ENCODE measurements at regions not wholly inside any gene's neighbourhood (a gene's known extent, or its start where the extent isn't known, plus 50 kb on each side); places are given as distances from the start of the nearest gene placed in this dataset.

GRCh38 chr12:54723379-54724256 is 75.5 kb upstream of the DCD start:
- peak; percentile 46 for DNase-seq
- no peak overlapping the region for H2AFZ ChIP-seq (ENCODE audit: low read length)

More at GRCh38 chr12:54723379-54724256, 75.5 kb upstream of the DCD start:
- TF ChIP-seq CTCF (conservative IDR thresholded peaks at IDR 0.05), result peak; percentile 71
- Histone ChIP-seq H3K56ac (ENCODE audit: insufficient read length, low read depth, low read length) (no peak overlapping the region), H2AK5ac (ENCODE audit: insufficient read length, low read length) (no peak overlapping the region), H3K14ac (ENCODE audit: insufficient read depth, low read length) (no peak overlapping the region), H4K91ac (ENCODE audit: insufficient read length, low read depth, low read length) (no peak overlapping the region), H3K79me2 (ENCODE audit: insufficient read depth, low read length) (no peaks in the 10 kb centered on the region), H3K4me1 (ENCODE audit: insufficient read depth, low read length) (no peaks in the 10 kb centered on the region; the same call in 1 of the 2 replicates), H3K18ac (ENCODE audit: insufficient read length, low read depth, low read length) (no peak overlapping the region), H3K9ac (ENCODE audit: extremely low read depth, insufficient read length, low read length) (no peak overlapping the region), H3T11ph (ENCODE audit: low read length) (no peak overlapping the region), H3K23ac (ENCODE audit: insufficient read length, low read depth, low read length) (no peak overlapping the region), H3K9me3 (ENCODE audit: control insufficient read depth, low read depth, low read length) (no peaks in the 10 kb centered on the region), H2BK120ac (ENCODE audit: low read depth, low read length, poor library complexity, severe bottlenecking) (no peak overlapping the region), H3K27me3 (ENCODE audit: insufficient read depth, low read length) (no peaks in the 10 kb centered on the region), H4K5ac (ENCODE audit: insufficient read length, low read depth, low read length) (no peak overlapping the region), H2BK5ac (ENCODE audit: insufficient read length, low read length) (no peak overlapping the region), H2BK20ac (ENCODE audit: low read depth, low read length, poor library complexity, severe bottlenecking) (no peak overlapping the region), H3K23me2 (ENCODE audit: insufficient read length, low read depth, low read length, poor library complexity, severe bottlenecking) (no peaks in the 10 kb centered on the region), H2BK12ac (ENCODE audit: insufficient read length, low read depth, low read length) (no peak overlapping the region), H2BK15ac (ENCODE audit: low read depth, low read length) (no peak overlapping the region), H4K20me1 (ENCODE audit: control insufficient read depth, insufficient read depth, insufficient read length) (no peaks in the 10 kb centered on the region), H3K79me1 (ENCODE audit: insufficient read depth, low read depth, low read length, poor library complexity, severe bottlenecking) (no peaks in the 10 kb centered on the region), H3K4ac (ENCODE audit: low read depth, low read length) (no peak overlapping the region), H3K4me2 (ENCODE audit: insufficient read depth, insufficient read length, low read length) (no peak overlapping the region), H4K8ac (replicated peaks; ENCODE audit: insufficient read length, low read depth, low read length) (no peak overlapping the region), H3K27ac (ENCODE audit: insufficient read length, low read depth, low read length) (no peak overlapping the region)
- WGBS (ENCODE audit: extremely low coverage, insufficient read length, low lambda C conversion rate), result no CpG with 5 or more reads among the region's 5 CpGs
- no peak overlapping the region for H3K4me3 Mint-ChIP-seq
- H3K4me1 Mint-ChIP-seq, result peaks cover 21 to 27% of the 10 kb centered on the region in 2 experiments
- no peak overlapping the region for H3K27ac Mint-ChIP-seq
- H3K27me3 Mint-ChIP-seq (ENCODE audit: low read depth), result no peaks in the 10 kb centered on the region
- H3K36me3 Mint-ChIP-seq (ENCODE audit: insufficient read depth in 1 of 3, low read depth in 3 of 3), result peaks cover 0 to 9% (median 0%) of the 10 kb centered on the region in 3 experiments; a peak in 3 of 7 replicates
- peaks cover 8 to 15% of the 10 kb centered on the region in 2 experiments; a peak in 4 of 5 replicates for H3K9me3 Mint-ChIP-seq

All from H9 (cell line).